AG09309 (cell line): ENCODE measurements at regions not wholly inside any gene's neighbourhood (a gene's known extent, or its start where the extent isn't known, plus 50 kb on each side); places are given as distances from the start of the nearest gene placed in this dataset.
"Not testable (repeated sequence)": the region's sequence is repeated elsewhere in the genome, so short reads cannot be mapped to it uniquely, and the experiment has no call there.

Experiments used
- DNase-seq: peaks from one replicate; pipeline ENCODE4 v3.0.0-alpha.2; 2010; ENCODE audit warnings: low read depth
- H3K4me3 ChIP-seq: 2 replicates; pipeline ENCODE4 v1.5.1; 2011; ENCODE audit warnings: mild to moderate bottlenecking, low read depth, low read length, moderate library complexity; ENCODE audit not compliant: control insufficient read depth
- CTCF ChIP-seq: IDR thresholded peaks from 2 replicates; pipeline ENCODE4 v1.5.1; 2011; ENCODE audit warnings: mild to moderate bottlenecking, low read depth, low read length, inconsistent platforms; ENCODE audit not compliant: insufficient read depth, control insufficient read depth; ENCODE audit errors: missing control alignments

- H3K4me3 ChIP-seq = no peak overlapping the region
- TF ChIP-seq CTCF = no peak
- no peak for DNase-seq
Observed at GRCh38 chr16:87150681-87151280, 166.4 kb downstream of the C16orf95 start.

- TF ChIP-seq CTCF = no peak
- no peak for DNase-seq
- no peak overlapping the region for H3K4me3 ChIP-seq
Observed at GRCh38 chr16:87152221-87152755, 164.9 kb downstream of the C16orf95 start.

- TF ChIP-seq CTCF = no peak
- no peak overlapping the region for H3K4me3 ChIP-seq
- DNase-seq = no peak
Observed at GRCh38 chr16:87153326-87153725, 163.9 kb downstream of the C16orf95 start.

- not testable (repeated sequence) for DNase-seq, H3K4me3 ChIP-seq
Observed at GRCh38 chr16:87155315-87155714, 161.9 kb downstream of the C16orf95 start.

- no peak overlapping the region for H3K4me3 ChIP-seq
- DNase-seq = no peak
- no peak for TF ChIP-seq CTCF
Observed at GRCh38 chr16:87156195-87156594, 161.0 kb downstream of the C16orf95 start.

- no peak overlapping the region for H3K4me3 ChIP-seq
- no peak for TF ChIP-seq CTCF
- DNase-seq = no peak
Observed at GRCh38 chr16:87160234-87160636, 157.0 kb downstream of the C16orf95 start.

GRCh38 chr16:87160701-87161337 lies 156.4 kb downstream of the C16orf95 start:
- TF ChIP-seq CTCF = no peak
- no peak overlapping the region for H3K4me3 ChIP-seq
- no peak for DNase-seq

- H3K4me3 ChIP-seq, DNase-seq: not testable (repeated sequence)
Observed at GRCh38 chr16:87161410-87161809, 155.8 kb downstream of the C16orf95 start.
